Tibial nerve (tissue), 3 donors: ENCODE measurements at regions not wholly inside any gene's neighbourhood (a gene's known extent, or its start where the extent isn't known, plus 50 kb on each side); places are given as distances from the start of the nearest gene placed in this dataset.

ENCODE experiments used
- CTCF ChIP-seq, 5 experiments: fragments of 200-600 bp in 3 of 5; fragments of 450-650 bp in 2 of 5; sonication (generic) in 3 of 5; IDR thresholded peaks; one replicate each; pipeline ENCODE4 v1.5.1; 2016 to 2019; ENCODE audit warnings: antibody characterized with exemption in 5 of 5, mild to moderate bottlenecking in 3 of 5, moderate library complexity in 2 of 5
- POLR2A ChIP-seq, 2 donors: fragments of 450-650 bp; IDR thresholded peaks; one replicate each; pipeline ENCODE4 v1.6.1; 2017; ENCODE audit warnings: antibody characterized with exemption in 2 of 2, mild to moderate bottlenecking in 2 of 2, moderate library complexity in 2 of 2

GRCh38 chr14:51547701-51548100 is 104.0 kb upstream of the FRMD6 start:
- TF ChIP-seq CTCF (IDR thresholded peaks at IDR 0.05) (no peak), POLR2A (IDR thresholded peaks at IDR 0.05) (no peak)
